ENCODE measurements at regions not wholly inside any gene's neighbourhood (a gene's known extent, or its start where the extent isn't known, plus 50 kb on each side); places are given as distances from the start of the nearest gene placed in this dataset.

- no peaks in the 10 kb centered on the region for H3K4me1 ChIP-seq (ENCODE audit: control insufficient read depth, extremely low read depth, insufficient read depth, low read length)
- POLR2A ChIA-PET = no interaction called here
- H3K36me3 ChIP-seq (ENCODE audit: control insufficient read depth in 2 of 2, extremely low read depth in 1 of 2, insufficient read depth in 2 of 2, low read length in 2 of 2) = no peaks in the 10 kb centered on the region
- H4K20me1 ChIP-seq (replicated peaks; ENCODE audit: control insufficient read depth, extremely low read depth, insufficient read depth, low read length) = no peaks in the 10 kb centered on the region
- intact Hi-C loops (cut with micrococcal nuclease) (no loop called here), dilution Hi-C loops (cut with MboI; ENCODE audit: extremely low pct_ligation_motif_present, low sequenced_read_pairs) (no loop called here)
- no peaks in the 10 kb centered on the region for H3K27me3 ChIP-seq (ENCODE audit: control insufficient read depth in 2 of 2, insufficient read depth in 2 of 2, low read length in 2 of 2)
- DNase-seq (ENCODE audit: low read depth, low spot score) = no peak
- H3K9ac ChIP-seq (replicated peaks; ENCODE audit: extremely low read depth, insufficient read depth, low read length) = no peak overlapping the region
- no peak overlapping the region for H3K4me2 ChIP-seq (ENCODE audit: insufficient read depth, low read length)
- H3K79me2 ChIP-seq (ENCODE audit: control insufficient read depth, insufficient read depth, low read length) = no peaks in the 10 kb centered on the region
- CTCF ChIA-PET = no interaction called here
- H3K27ac ChIP-seq (ENCODE audit: insufficient read depth, low read depth, low read length) = no peak overlapping the region
- no TSS peak for BruUV-seq (replicated peaks)
- TF ChIP-seq MYC (IDR thresholded peaks at IDR 0.05; ENCODE audit: low read depth, low read length) = no peak
- no peak for TF ChIP-seq JUN (IDR thresholded peaks at IDR 0.05; ENCODE audit: borderline replicate concordance, insufficient read depth, insufficient read length, low read depth)
- TF ChIP-seq CTCF (IDR thresholded peaks at IDR 0.05; ENCODE audit: extremely low read depth in 1 of 2, insufficient read depth in 1 of 2, low read depth in 1 of 2, low read length in 2 of 2) = no peak
- TF ChIP-seq MAX (IDR thresholded peaks at IDR 0.05; ENCODE audit: insufficient read depth, insufficient read length) = no peak
- TF ChIP-seq POLR2AphosphoS5 (IDR thresholded peaks at IDR 0.05; ENCODE audit: insufficient read depth, low read depth, low read length) = no peak
- TF ChIP-seq GATA2 (IDR thresholded peaks at IDR 0.05; ENCODE audit: insufficient read depth, insufficient read length, low read depth, low read length) = no peak
- TF ChIP-seq FOS (IDR thresholded peaks at IDR 0.05; ENCODE audit: borderline replicate concordance, insufficient read depth, low read length) = no peak
- TF ChIP-seq POLR2A (IDR thresholded peaks at IDR 0.05; ENCODE audit: low read depth, low read length) = no peak
- TF ChIP-seq EZH2 (IDR thresholded peaks at IDR 0.05; ENCODE audit: borderline replicate concordance, low read depth, low read length, severe bottlenecking) = no peak
- H3K4me3 ChIP-seq (replicated peaks in 1 of 3; ENCODE audit: insufficient read depth in 1 of 3, low read depth in 1 of 3, low read length in 3 of 3) = no peak overlapping the region
- no peaks in the 10 kb centered on the region for H3K9me1 ChIP-seq (replicated peaks; ENCODE audit: control insufficient read depth, extremely low read depth, insufficient read depth, low read length)
- no peaks in the 10 kb centered on the region for H3K9me3 ChIP-seq (replicated peaks; ENCODE audit: control insufficient read depth, insufficient read depth, low read length)
- no peak overlapping the region for H2AFZ ChIP-seq (ENCODE audit: low read depth, low read length)
- no peak for FAIRE-seq
Observed at GRCh38 chr12:46499901-46500300, 127.3 kb upstream of the SLC38A2 start.

All from endothelial cell of umbilical vein (primary cell).